DMS114 treated with DMSO at 0.1 percent for 48 hours (cell line): ENCODE measurements at regions not wholly inside any gene's neighbourhood (a gene's known extent, or its start where the extent isn't known, plus 50 kb on each side); places are given as distances from the start of the nearest gene placed in this dataset.

Experiments used
- DNase-seq: peaks from one replicate; lab custom pipeline; 2025; ENCODE audit not compliant: unreplicated experiment; lab: John Stamatoyannopoulos, UW

GRCh38 chr5:117856713-117857112 is 1131.6 kb downstream of the DTWD2 start:
- no peak for DNase-seq

- DNase-seq: no peak
Measured at GRCh38 chr5:117837786-117838185, 1150.6 kb downstream of the DTWD2 start.

GRCh38 chr5:117833691-117834090 is 1154.7 kb downstream of the DTWD2 start:
- DNase-seq: no peak

- no peak for DNase-seq
Measured at GRCh38 chr5:117829646-117830045, 1158.7 kb downstream of the DTWD2 start.

GRCh38 chr5:117813850-117814249 is 1174.5 kb downstream of the DTWD2 start:
- DNase-seq: no peak

- DNase-seq: no peak
Measured at GRCh38 chr5:117812861-117813260, 1175.5 kb downstream of the DTWD2 start.

GRCh38 chr5:117809251-117809650 is 1179.1 kb downstream of the DTWD2 start:
- no peak for DNase-seq

- no peak for DNase-seq
Measured at GRCh38 chr5:117805058-117805457, 1183.3 kb downstream of the DTWD2 start.

GRCh38 chr5:117803533-117803932 is 1184.8 kb downstream of the DTWD2 start:
- no peak for DNase-seq

- DNase-seq: no peak
Measured at GRCh38 chr5:117801583-117801982, 1186.8 kb downstream of the DTWD2 start.

- no peak for DNase-seq
Measured at GRCh38 chr5:117800261-117800660, 1188.1 kb downstream of the DTWD2 start.

GRCh38 chr5:117794847-117795246 is 1193.5 kb downstream of the DTWD2 start:
- no peak for DNase-seq

GRCh38 chr5:117793963-117794362 is 1194.4 kb downstream of the DTWD2 start:
- DNase-seq: no peak

GRCh38 chr5:117792476-117792875 is 1195.9 kb downstream of the DTWD2 start:
- no peak for DNase-seq

GRCh38 chr5:117788596-117788995 is 1199.8 kb downstream of the DTWD2 start:
- no peak for DNase-seq

- no peak for DNase-seq
Measured at GRCh38 chr5:117779171-117779570, 1204.5 kb upstream of the SEMA6A start.

GRCh38 chr5:117776977-117777376 is 1202.4 kb upstream of the SEMA6A start:
- DNase-seq: no peak

- no peak for DNase-seq
Measured at GRCh38 chr5:117769877-117770276, 1195.3 kb upstream of the SEMA6A start.

- DNase-seq: no peak
Measured at GRCh38 chr5:117763271-117763670, 1188.6 kb upstream of the SEMA6A start.

- DNase-seq: no peak
Measured at GRCh38 chr5:117761186-117761585, 1186.6 kb upstream of the SEMA6A start.

- no peak for DNase-seq
Measured at GRCh38 chr5:117759849-117760499, 1185.4 kb upstream of the SEMA6A start.

- no peak for DNase-seq
Measured at GRCh38 chr5:117752403-117752802, 1177.8 kb upstream of the SEMA6A start.

GRCh38 chr5:117748336-117748735 is 1173.7 kb upstream of the SEMA6A start:
- no peak for DNase-seq
